ENCODE measurements at regions not wholly inside any gene's neighbourhood (a gene's known extent, or its start where the extent isn't known, plus 50 kb on each side); places are given as distances from the start of the nearest gene placed in this dataset.

DNA sequence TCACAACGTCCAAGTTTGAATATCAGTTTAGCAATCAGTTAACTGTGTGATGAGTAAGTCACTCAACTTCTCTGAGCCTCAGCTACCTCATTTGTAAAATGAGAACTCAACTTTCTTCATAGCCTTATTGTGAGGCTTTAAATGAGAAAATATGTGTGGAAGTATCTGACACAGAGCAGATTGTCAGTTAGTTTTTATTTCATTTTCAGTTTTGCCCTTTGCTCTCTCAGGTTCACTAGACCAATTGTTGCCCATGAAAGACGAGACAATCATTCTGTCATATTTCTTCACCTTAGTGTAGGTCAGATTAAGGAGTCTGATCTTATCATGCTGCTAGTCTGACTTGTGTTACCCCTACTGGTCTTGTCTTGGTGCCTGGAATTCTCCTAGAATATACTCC is 232.8 kb upstream of the PTBP2 start:
- no peak for FAIRE-seq
- H3K79me2 ChIP-seq (ENCODE audit: control insufficient read depth in 1 of 2, insufficient read depth in 2 of 2, low read length in 2 of 2): no peaks in the 10 kb centered on the region
- no peak overlapping the region for H3K4me3 ChIP-seq (ENCODE audit: extremely low read depth in 1 of 4, insufficient read depth in 2 of 4, low read depth in 3 of 4, low read length in 4 of 4)
- H4K91ac ChIP-seq (replicated peaks; ENCODE audit: insufficient read length, low read length): no peak overlapping the region
- no peak overlapping the region for H2BK120ac ChIP-seq (replicated peaks; ENCODE audit: low read depth, low read length)
- H2BK12ac ChIP-seq (ENCODE audit: low read depth, low read length): no peak overlapping the region
- H3K18ac ChIP-seq (ENCODE audit: extremely low read depth, low read length): no peak overlapping the region
- H4K20me1 ChIP-seq (replicated peaks in 1 of 2; ENCODE audit: control insufficient read depth in 1 of 2, insufficient read depth in 2 of 2, low read length in 2 of 2): no peaks in the 10 kb centered on the region
- no peak overlapping the region for H2AK5ac ChIP-seq (ENCODE audit: low read depth, low read length)
- H2AFZ ChIP-seq (ENCODE audit: low read length): no peak overlapping the region
- no peak overlapping the region for H2BK5ac ChIP-seq (ENCODE audit: low read depth, low read length)
- ChIA-PET POLR2A (ENCODE audit: partially characterized antibody) (no interaction called here), CTCF (ENCODE audit: partially characterized antibody) (interaction anchor here (0.6 kb wide), 1 partner anchor 137 kb away, joined by 3 read pairs; no protein-coding TSS in a partner anchor)
- no peaks in the 10 kb centered on the region for H3K9me3 ChIP-seq (ENCODE audit: insufficient read depth in 2 of 2, low read depth in 1 of 2, low read length in 1 of 2)
- no peak overlapping the region for H3K27ac ChIP-seq (ENCODE audit: low read depth, low read length)
- H3K23me2 ChIP-seq (ENCODE audit: low read depth, low read length): no peaks in the 10 kb centered on the region
- H3K14ac ChIP-seq (ENCODE audit: insufficient read length): no peak overlapping the region
- TF ChIP-seq RBBP5 (IDR thresholded peaks at IDR 0.05; ENCODE audit: borderline replicate concordance, low read depth, low read length): no peak
- no peak for TF ChIP-seq TAF1 (IDR thresholded peaks at IDR 0.05; ENCODE audit: low read depth, low read length)
- TF ChIP-seq SP1 (IDR thresholded peaks at IDR 0.05; ENCODE audit: low read depth, low read length): no peak
- no peak for TF ChIP-seq JUN (IDR thresholded peaks at IDR 0.05; ENCODE audit: low read depth, low read length)
- TF ChIP-seq SUZ12 (IDR thresholded peaks at IDR 0.05; ENCODE audit: low read length): no peak
- no peak for TF ChIP-seq ASH2L (IDR thresholded peaks at IDR 0.05; ENCODE audit: low read length)
- no peak for TF ChIP-seq TCF12 (IDR thresholded peaks at IDR 0.05; ENCODE audit: low read depth, low read length)
- TF ChIP-seq, protein P1, sequence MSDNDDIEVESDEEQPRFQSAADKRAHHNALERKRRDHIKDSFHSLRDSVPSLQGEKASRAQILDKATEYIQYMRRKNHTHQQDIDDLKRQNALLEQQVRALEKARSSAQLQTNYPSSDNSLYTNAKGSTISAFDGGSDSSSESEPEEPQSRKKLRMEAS (IDR thresholded peaks at IDR 0.05): no peak
- no peak for TF ChIP-seq USF2 (IDR thresholded peaks at IDR 0.05; ENCODE audit: low read length)
- no peak for TF ChIP-seq BRCA1 (IDR thresholded peaks at IDR 0.05; ENCODE audit: low read depth, low read length)
- no peak for TF ChIP-seq PHF8 (conservative IDR thresholded peaks at IDR 0.05; ENCODE audit: low read depth, low read length)
- TF ChIP-seq SAP30 (IDR thresholded peaks at IDR 0.05; ENCODE audit: insufficient read depth, insufficient replicate concordance, low read length): no peak
- no peak for TF ChIP-seq RAD21 (IDR thresholded peaks at IDR 0.05 in 1 of 2, conservative IDR thresholded peaks at IDR 0.05 in 1 of 2; ENCODE audit: low read depth in 2 of 2, low read length in 2 of 2)
- TF ChIP-seq CREB1 (IDR thresholded peaks at IDR 0.05): no peak
- no peak overlapping the region for H2BK20ac ChIP-seq (ENCODE audit: low read length)
- H3K36me3 ChIP-seq (ENCODE audit: control insufficient read depth in 2 of 4, insufficient read depth in 4 of 4, low read length in 3 of 4): no peaks in the 10 kb centered on the region
- peaks cover 0 to 6% (median 4%) of the 10 kb centered on the region in 4 experiments; a peak in 2 of 7 replicates for H3K4me1 ChIP-seq (replicated peaks in 1 of 4; ENCODE audit: control insufficient read depth in 3 of 4, insufficient read depth in 4 of 4, low read length in 3 of 4)
- DNase-seq (ENCODE audit: low read depth in 1 of 2, low spot score in 2 of 2): no peak
- H3K23ac ChIP-seq (ENCODE audit: insufficient read length): no peak overlapping the region
- H3K27me3 ChIP-seq (replicated peaks in 1 of 4; ENCODE audit: control insufficient read depth in 3 of 4, extremely low read depth in 1 of 4, insufficient read depth in 3 of 4, low read length in 3 of 4): peaks cover 1 to 8% (median 5%) of the 10 kb centered on the region in 4 experiments; a peak in 4 of 7 replicates
- H3K79me1 ChIP-seq (ENCODE audit: low read depth, low read length): no peaks in the 10 kb centered on the region
- H3K56ac ChIP-seq (replicated peaks; ENCODE audit: insufficient read length, low read depth, low read length): no peak overlapping the region
- no peak overlapping the region for H4K8ac ChIP-seq (ENCODE audit: extremely low read depth, insufficient read depth, low read length)
- H3K4me2 ChIP-seq (ENCODE audit: insufficient read depth in 1 of 2, low read depth in 2 of 2, low read length in 2 of 2): no peak overlapping the region
- no peak overlapping the region for H3K4ac ChIP-seq (replicated peaks; ENCODE audit: insufficient read length, low read depth, low read length)
- H3K9ac ChIP-seq (replicated peaks in 1 of 4; ENCODE audit: extremely low read depth in 1 of 4, low read depth in 3 of 4, low read length in 3 of 4): no peak overlapping the region
- H2BK15ac ChIP-seq (ENCODE audit: low read length): no peak overlapping the region
- H4K5ac ChIP-seq (ENCODE audit: insufficient read length, low read depth, low read length): no peak overlapping the region
- WGBS, 2 experiments (ENCODE audit: extremely low coverage in 1 of 2, insufficient coverage in 1 of 2, insufficient read length in 1 of 2, insufficient replicate concordance in 2 of 2, low coverage in 1 of 2, low lambda C conversion rate in 2 of 2, missing lambda C conversion rate in 1 of 2): 71% methylated on average over 2 of the region's 2 CpGs; no CpG with 5 or more reads in 1 of the 2 experiments

Measured in H1 (cell line).